ENCODE measurements at regions not wholly inside any gene's neighbourhood (a gene's known extent, or its start where the extent isn't known, plus 50 kb on each side); places are given as distances from the start of the nearest gene placed in this dataset.

DNA sequence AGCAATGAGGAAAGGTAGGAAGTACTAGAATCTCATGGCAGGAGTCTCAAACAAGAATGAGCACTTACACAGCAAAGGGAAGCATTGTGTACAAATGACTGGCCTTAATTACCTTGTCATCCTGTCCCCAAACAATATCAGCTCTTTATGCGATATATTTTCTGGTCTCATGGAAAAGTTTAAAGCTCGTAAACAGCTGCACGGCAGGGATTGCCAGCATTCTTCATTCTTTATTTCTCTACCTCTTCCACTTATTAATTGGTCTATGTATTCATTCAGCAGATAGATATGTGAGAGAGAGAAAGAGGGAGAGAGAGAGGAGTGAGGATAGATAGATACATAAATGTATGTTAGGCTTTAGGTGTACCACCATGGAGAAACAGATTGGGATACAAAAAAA lies 155.8 kb upstream of the FAT4 start:
- no peaks in the 10 kb centered on the region for H3K4me1 ChIP-seq (ENCODE audit: insufficient read depth, low read length, severe bottlenecking)
- H3K4me3 ChIP-seq (ENCODE audit: low read depth, low read length, poor library complexity, severe bottlenecking), result no peak overlapping the region
- H3K27me3 ChIP-seq (ENCODE audit: insufficient read depth, low read length), result no peaks in the 10 kb centered on the region
- H3K9ac ChIP-seq (ENCODE audit: low read length), result no peak overlapping the region
- H3K27ac ChIP-seq (ENCODE audit: low read depth, low read length, poor library complexity, severe bottlenecking), result no peak overlapping the region
- H2AFZ ChIP-seq (ENCODE audit: low read length), result no peak overlapping the region
- no peaks in the 10 kb centered on the region for H3F3A ChIP-seq (ENCODE audit: insufficient read depth, low read length)
- no peaks in the 10 kb centered on the region for H3K9me3 ChIP-seq (ENCODE audit: low read length)
- H3K9me2 ChIP-seq (ENCODE audit: low read depth, low read length), result no peaks in the 10 kb centered on the region
- no peaks in the 10 kb centered on the region for H3K79me2 ChIP-seq (ENCODE audit: insufficient read depth, low read length)
- no peak overlapping the region for H3K4me2 ChIP-seq (ENCODE audit: low read length)
- no peaks in the 10 kb centered on the region for H3K36me3 ChIP-seq (ENCODE audit: insufficient read depth, low read length)
- no peaks in the 10 kb centered on the region for H4K20me1 ChIP-seq (ENCODE audit: insufficient read depth, low read length)
- TF ChIP-seq EZH2 (IDR thresholded peaks at IDR 0.05; ENCODE audit: borderline replicate concordance, low read length), result no peak
- TF ChIP-seq, protein P1, sequence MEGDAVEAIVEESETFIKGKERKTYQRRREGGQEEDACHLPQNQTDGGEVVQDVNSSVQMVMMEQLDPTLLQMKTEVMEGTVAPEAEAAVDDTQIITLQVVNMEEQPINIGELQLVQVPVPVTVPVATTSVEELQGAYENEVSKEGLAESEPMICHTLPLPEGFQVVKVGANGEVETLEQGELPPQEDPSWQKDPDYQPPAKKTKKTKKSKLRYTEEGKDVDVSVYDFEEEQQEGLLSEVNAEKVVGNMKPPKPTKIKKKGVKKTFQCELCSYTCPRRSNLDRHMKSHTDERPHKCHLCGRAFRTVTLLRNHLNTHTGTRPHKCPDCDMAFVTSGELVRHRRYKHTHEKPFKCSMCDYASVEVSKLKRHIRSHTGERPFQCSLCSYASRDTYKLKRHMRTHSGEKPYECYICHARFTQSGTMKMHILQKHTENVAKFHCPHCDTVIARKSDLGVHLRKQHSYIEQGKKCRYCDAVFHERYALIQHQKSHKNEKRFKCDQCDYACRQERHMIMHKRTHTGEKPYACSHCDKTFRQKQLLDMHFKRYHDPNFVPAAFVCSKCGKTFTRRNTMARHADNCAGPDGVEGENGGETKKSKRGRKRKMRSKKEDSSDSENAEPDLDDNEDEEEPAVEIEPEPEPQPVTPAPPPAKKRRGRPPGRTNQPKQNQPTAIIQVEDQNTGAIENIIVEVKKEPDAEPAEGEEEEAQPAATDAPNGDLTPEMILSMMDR (IDR thresholded peaks at IDR 0.05; ENCODE audit: low read length), result no peak

DNA sequence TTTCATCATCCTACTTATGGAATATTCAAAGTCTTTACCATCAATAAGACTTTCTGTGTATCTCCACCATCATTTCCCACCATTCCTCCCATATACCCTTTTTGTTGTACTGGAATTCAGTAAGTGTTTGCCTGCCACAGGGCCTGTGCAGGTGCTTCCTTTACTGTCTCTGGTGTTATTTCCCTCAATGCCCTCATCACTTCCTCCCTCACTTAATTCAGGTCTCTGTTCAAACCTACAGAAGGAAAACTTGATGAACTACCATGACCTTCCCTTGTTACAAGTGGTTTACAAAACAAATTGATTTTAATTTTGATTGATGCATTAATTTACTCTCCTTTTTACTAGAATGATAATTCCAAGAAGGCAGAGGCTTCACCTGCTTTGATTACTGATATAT lies 159.5 kb upstream of the FAT4 start:
- Histone ChIP-seq H3F3A (ENCODE audit: insufficient read depth, low read length) (no peaks in the 10 kb centered on the region), H3K9ac (ENCODE audit: low read length) (no peak overlapping the region), H2AFZ (ENCODE audit: low read length) (no peak overlapping the region), H3K4me2 (ENCODE audit: low read length) (no peak overlapping the region), H4K20me1 (ENCODE audit: insufficient read depth, low read length) (no peaks in the 10 kb centered on the region), H3K4me3 (ENCODE audit: low read depth, low read length, poor library complexity, severe bottlenecking) (no peak overlapping the region), H3K27ac (ENCODE audit: low read depth, low read length, poor library complexity, severe bottlenecking) (no peak overlapping the region), H3K9me3 (ENCODE audit: low read length) (no peaks in the 10 kb centered on the region), H3K36me3 (ENCODE audit: insufficient read depth, low read length) (no peaks in the 10 kb centered on the region), H3K4me1 (ENCODE audit: insufficient read depth, low read length, severe bottlenecking) (no peaks in the 10 kb centered on the region), H3K9me2 (ENCODE audit: low read depth, low read length) (no peaks in the 10 kb centered on the region), H3K79me2 (ENCODE audit: insufficient read depth, low read length) (no peaks in the 10 kb centered on the region), H3K27me3 (ENCODE audit: insufficient read depth, low read length) (no peaks in the 10 kb centered on the region)
- no peak for TF ChIP-seq EZH2 (IDR thresholded peaks at IDR 0.05; ENCODE audit: borderline replicate concordance, low read length)
- TF ChIP-seq, protein P1 (IDR thresholded peaks at IDR 0.05; ENCODE audit: low read length), result no peak

DNA sequence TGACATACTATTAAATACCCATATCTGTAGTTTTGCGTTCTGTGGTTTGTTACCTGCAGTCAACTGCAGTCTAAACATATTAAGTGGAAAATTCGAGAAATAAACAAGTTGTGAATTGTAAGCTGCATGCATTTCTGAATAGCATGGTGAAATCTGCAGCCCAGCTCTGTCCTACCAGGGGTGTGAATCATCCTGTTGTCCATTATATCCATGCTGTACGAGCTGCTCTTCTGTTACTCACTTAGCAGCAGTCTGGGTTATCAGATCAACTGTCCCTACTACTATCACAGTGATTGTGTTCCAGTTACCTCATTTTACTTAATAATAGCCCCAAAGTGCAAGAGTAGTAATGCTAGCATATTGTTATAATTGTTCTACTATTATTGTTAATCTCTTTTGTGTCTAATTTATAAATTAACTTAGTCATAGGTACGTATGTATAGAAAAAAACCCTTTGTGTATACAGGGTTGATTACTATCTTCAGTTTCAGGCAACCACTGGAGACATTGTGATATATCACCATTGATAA lies 173.7 kb upstream of the FAT4 start:
- H3K4me2 ChIP-seq (ENCODE audit: low read length), result no peak overlapping the region
- no peaks in the 10 kb centered on the region for H3K9me3 ChIP-seq (ENCODE audit: low read length)
- no peaks in the 10 kb centered on the region for H3K36me3 ChIP-seq (ENCODE audit: insufficient read depth, low read length)
- H4K20me1 ChIP-seq (ENCODE audit: insufficient read depth, low read length), result no peaks in the 10 kb centered on the region
- no peak overlapping the region for H2AFZ ChIP-seq (ENCODE audit: low read length)
- H3K9me2 ChIP-seq (ENCODE audit: low read depth, low read length), result no peaks in the 10 kb centered on the region
- H3K4me1 ChIP-seq (ENCODE audit: insufficient read depth, low read length, severe bottlenecking), result no peaks in the 10 kb centered on the region
- TF ChIP-seq, protein P1 (IDR thresholded peaks at IDR 0.05; ENCODE audit: low read length), result no peak
- no peak for TF ChIP-seq EZH2 (IDR thresholded peaks at IDR 0.05; ENCODE audit: borderline replicate concordance, low read length)
- H3K27me3 ChIP-seq (ENCODE audit: insufficient read depth, low read length), result no peaks in the 10 kb centered on the region
- H3K4me3 ChIP-seq (ENCODE audit: low read depth, low read length, poor library complexity, severe bottlenecking), result no peak overlapping the region
- no peak overlapping the region for H3K9ac ChIP-seq (ENCODE audit: low read length)
- no peaks in the 10 kb centered on the region for H3K79me2 ChIP-seq (ENCODE audit: insufficient read depth, low read length)
- no peak overlapping the region for H3K27ac ChIP-seq (ENCODE audit: low read depth, low read length, poor library complexity, severe bottlenecking)
- H3F3A ChIP-seq (ENCODE audit: insufficient read depth, low read length), result no peaks in the 10 kb centered on the region

Measured in OCI-LY1 (cell line).